Right lung (tissue), 2 donors: ENCODE measurements at regions not wholly inside any gene's neighbourhood (a gene's known extent, or its start where the extent isn't known, plus 50 kb on each side); places are given as distances from the start of the nearest gene placed in this dataset.

Source experiments
- DNase-seq, 2 donors: peaks; one replicate each; pipeline ENCODE4 v3.0.0-alpha.2; 2013

- no peak for DNase-seq
These were observed 317.0 kb upstream of the JAG1 start for GRCh38 chr20:10990625-10991382.

GRCh38 chr20:10992731-10993130, 318.9 kb upstream of the JAG1 start:
- DNase-seq, result no peak

GRCh38 chr20:10994991-10995700, 321.3 kb upstream of the JAG1 start:
- no peak for DNase-seq

- no peak for DNase-seq
These were observed 324.7 kb upstream of the JAG1 start for GRCh38 chr20:10998476-10998875.

- no peak for DNase-seq
These were observed 326.6 kb upstream of the JAG1 start for GRCh38 chr20:11000416-11000815.

- DNase-seq, result no peak
These were observed 327.5 kb upstream of the JAG1 start for GRCh38 chr20:11001302-11001701.

GRCh38 chr20:11001764-11002540, 328.2 kb upstream of the JAG1 start:
- DNase-seq, result no peak

GRCh38 chr20:11003341-11003740, 329.5 kb upstream of the JAG1 start:
- no peak for DNase-seq

- no peak for DNase-seq
These were observed 334.7 kb upstream of the JAG1 start for GRCh38 chr20:11008444-11009033.

- DNase-seq, result no peak
These were observed 337.9 kb upstream of the JAG1 start for GRCh38 chr20:11011653-11012052.

GRCh38 chr20:11012975-11013374, 339.2 kb upstream of the JAG1 start:
- peak; percentile 55 to 64 for DNase-seq

- no peak for DNase-seq
These were observed 340.0 kb upstream of the JAG1 start for GRCh38 chr20:11013801-11014200.

- DNase-seq, result no peak
These were observed 341.6 kb upstream of the JAG1 start for GRCh38 chr20:11015440-11015839.

GRCh38 chr20:11017446-11017845, 343.6 kb upstream of the JAG1 start:
- peak; percentile 61 to 72 for DNase-seq

GRCh38 chr20:11018668-11019170, 344.9 kb upstream of the JAG1 start:
- DNase-seq, result no peak

GRCh38 chr20:11020712-11021111, 346.9 kb upstream of the JAG1 start:
- DNase-seq, result no peak

- DNase-seq, result no peak
These were observed 353.4 kb upstream of the JAG1 start for GRCh38 chr20:11027224-11027623.

GRCh38 chr20:11030351-11030750, 356.6 kb upstream of the JAG1 start:
- no peak for DNase-seq

- DNase-seq, result no peak
These were observed 357.5 kb upstream of the JAG1 start for GRCh38 chr20:11031300-11031699.

GRCh38 chr20:11032611-11033010, 358.8 kb upstream of the JAG1 start:
- no peak for DNase-seq

GRCh38 chr20:11034025-11034424, 360.2 kb upstream of the JAG1 start:
- DNase-seq, result no peak

- no peak for DNase-seq
These were observed 361.4 kb upstream of the JAG1 start for GRCh38 chr20:11035211-11035610.
